HEK293 (cell line): ENCODE measurements at regions not wholly inside any gene's neighbourhood (a gene's known extent, or its start where the extent isn't known, plus 50 kb on each side); places are given as distances from the start of the nearest gene placed in this dataset.

ENCODE experiments used
- CTCF ChIA-PET: fragments of 350-600 bp; formaldehyde crosslinking; extraction: SDS; loops from one replicate; lab custom pipeline; 2021; ENCODE audit warnings: antibody characterized with exemption; lab: Yijun Ruan, JAX
- POLR2A ChIA-PET: fragments of 300-600 bp; formaldehyde crosslinking; extraction: SDS; loops from one replicate; lab custom pipeline; 2020; ENCODE audit warnings: antibody characterized with exemption, inconsistent platforms; lab: Yijun Ruan, JAX
- H3K27ac ChIP-seq: fragments of 200-500 bp; sonication (Bioruptor generic); 2 replicates; pipeline ENCODE4 v1.5.1; 2014; ENCODE audit warnings: low read depth, low read length, control low read depth, inconsistent platforms; ENCODE audit errors: extremely low read depth
- H3K36me3 ChIP-seq, 2 experiments: fragments of 200-500 bp in 1 of 2; sonication (Bioruptor generic) in 1 of 2; 1 replicate in 1 of 2; 2 replicates in 1 of 2; pipeline ENCODE4 v1.5.1; 2014 to 2017; ENCODE audit warnings: inconsistent platforms in 2 of 2, low read length in 2 of 2; ENCODE audit not compliant: control insufficient read depth in 2 of 2, insufficient read depth in 1 of 2
- H3K4me1 ChIP-seq: fragments of 200-500 bp; sonication (Bioruptor generic); 2 replicates; pipeline ENCODE4 v1.5.1; 2014; ENCODE audit warnings: mild to moderate bottlenecking, low read length, inconsistent platforms; ENCODE audit not compliant: control insufficient read depth, insufficient read depth
- H3K4me3 ChIP-seq: 2 replicates; pipeline ENCODE4 v1.5.1; 2011; ENCODE audit warnings: low read depth, mild to moderate bottlenecking, control low read depth, low read length, moderate library complexity
- H3K9me3 ChIP-seq: fragments of 200-500 bp; sonication (Bioruptor generic); 2 replicates; pipeline ENCODE4 v1.5.1; 2014; ENCODE audit warnings: low read depth, low read length, inconsistent platforms; ENCODE audit not compliant: control insufficient read depth, insufficient read depth
- GLI4 ChIP-seq: fragments of 450-650 bp; formaldehyde crosslinking; IDR thresholded peaks from 2 replicates; pipeline ENCODE4 v1.5.1; 2016; ENCODE audit warnings: missing biosample characterization, missing genetic modification characterization
- HIC1 ChIP-seq: fragments of 450-650 bp; formaldehyde crosslinking; IDR thresholded peaks from 2 replicates; pipeline ENCODE4 v1.5.1; 2016; ENCODE audit warnings: missing biosample characterization, missing genetic modification characterization
- MZF1 ChIP-seq: fragments of 450-650 bp; formaldehyde crosslinking; IDR thresholded peaks from 2 replicates; pipeline ENCODE4 v1.5.1; 2017; ENCODE audit warnings: missing biosample characterization, missing genetic modification characterization, borderline replicate concordance
- PATZ1 ChIP-seq: fragments of 450-650 bp; formaldehyde crosslinking; IDR thresholded peaks from 2 replicates; pipeline ENCODE4 v1.5.1; 2016; ENCODE audit warnings: missing biosample characterization, missing genetic modification characterization
- TCF7L2 ChIP-seq: IDR thresholded peaks from 2 replicates; pipeline ENCODE4 v1.6.1; 2011; ENCODE audit warnings: low read depth, mild to moderate bottlenecking, inconsistent platforms, low read length, moderate library complexity, borderline replicate concordance
- ZBTB44 ChIP-seq: fragments of 450-650 bp; IDR thresholded peaks from 2 replicates; pipeline ENCODE4 v1.5.1; 2018; ENCODE audit warnings: missing biosample characterization, mild to moderate bottlenecking, missing genetic modification characterization
- ZBTB8A ChIP-seq: fragments of 450-650 bp; formaldehyde crosslinking; IDR thresholded peaks from 2 replicates; pipeline ENCODE4 v1.5.1; 2016; ENCODE audit warnings: missing biosample characterization, missing genetic modification characterization
- ZNF140 ChIP-seq: fragments of 450-650 bp; formaldehyde crosslinking; IDR thresholded peaks from 2 replicates; pipeline ENCODE4 v1.5.1; 2016; ENCODE audit warnings: missing biosample characterization, missing genetic modification characterization
- ZNF148 ChIP-seq: fragments of 450-650 bp; formaldehyde crosslinking; IDR thresholded peaks from 2 replicates; pipeline ENCODE4 v1.5.0; 2017; ENCODE audit warnings: missing biosample characterization, missing genetic modification characterization, borderline replicate concordance
- ZNF155 ChIP-seq: fragments of 450-650 bp; formaldehyde crosslinking; IDR thresholded peaks from 2 replicates; pipeline ENCODE4 v1.5.1; 2016; ENCODE audit warnings: missing biosample characterization, missing genetic modification characterization
- ZNF488 ChIP-seq: fragments of 450-650 bp; formaldehyde crosslinking; IDR thresholded peaks from 2 replicates; pipeline ENCODE4 v1.5.1; 2016; ENCODE audit warnings: missing biosample characterization, missing genetic modification characterization
- ZNF514 ChIP-seq: fragments of 450-650 bp; formaldehyde crosslinking; IDR thresholded peaks from 2 replicates; pipeline ENCODE4 v1.5.1; 2016; ENCODE audit warnings: missing biosample characterization, missing genetic modification characterization
- ZNF776 ChIP-seq: fragments of 450-650 bp; formaldehyde crosslinking; IDR thresholded peaks from 2 replicates; pipeline ENCODE4 v1.5.0; 2017; ENCODE audit warnings: missing biosample characterization, missing genetic modification characterization, borderline replicate concordance
- ZNF791 ChIP-seq: fragments of 450-650 bp; formaldehyde crosslinking; IDR thresholded peaks from 2 replicates; pipeline ENCODE4 v1.5.1; 2016; ENCODE audit warnings: missing biosample characterization, missing genetic modification characterization
- ZNF843 ChIP-seq: fragments of 450-650 bp; formaldehyde crosslinking; IDR thresholded peaks from 2 replicates; pipeline ENCODE4 v1.5.1; 2016; ENCODE audit warnings: missing biosample characterization, missing genetic modification characterization
- ZSCAN30 ChIP-seq: fragments of 450-650 bp; IDR thresholded peaks from 2 replicates; pipeline ENCODE4 v1.5.1; 2018; ENCODE audit warnings: missing biosample characterization, mild to moderate bottlenecking, missing genetic modification characterization, moderate library complexity

- no peak for TF ChIP-seq ZSCAN30
- no peak for TF ChIP-seq ZBTB44 (tag by site-specific recombination)
- TF ChIP-seq ZNF776, result no peak
Measured at GRCh38 chr10:128568990-128569945, 443.0 kb upstream of the MKI67 start (continued).

GRCh38 chr10:128570319-128570995, 444.2 kb upstream of the MKI67 start:
- CTCF ChIA-PET, result interaction anchor here (0.6 to 1.2 kb wide), 4 partner anchors 23 to 464 kb away, joined by 3 read pairs; no protein-coding TSS in a partner anchor
- Histone ChIP-seq H3K27ac (no peak overlapping the region), H3K36me3 (no peaks in the 10 kb centered on the region), H3K9me3 (no peaks in the 10 kb centered on the region)
- POLR2A ChIA-PET, result no interaction called here
- TF ChIP-seq ZNF155 (tag by site-specific recombination) (no peak), ZNF514 (tag by site-specific recombination) (no peak), ZNF776 (no peak), TCF7L2 (no peak), ZNF843 (tag by site-specific recombination) (no peak), ZNF148 (no peak), ZNF488 (tag by site-specific recombination) (no peak)
- TF ChIP-seq, all 188 proteins: peak for 0
- H3K4me1 ChIP-seq, result no peaks in the 10 kb centered on the region
- H3K4me3 ChIP-seq, result no peak overlapping the region

GRCh38 chr10:128571071-128571470, 444.8 kb upstream of the MKI67 start:
- no peak for TF ChIP-seq ZNF791 (tag by site-specific recombination)
- no peak for TF ChIP-seq ZBTB8A (tag by site-specific recombination)
- H3K9me3 ChIP-seq, result no peaks in the 10 kb centered on the region
- ChIA-PET POLR2A (no interaction called here), CTCF (interaction anchor here (1.2 kb wide), 1 partner anchor 23 kb away, joined by 3 read pairs; no protein-coding TSS in a partner anchor)
- no peaks in the 10 kb centered on the region for H3K36me3 ChIP-seq
- no peak overlapping the region for H3K27ac ChIP-seq
- H3K4me3 ChIP-seq, result no peak overlapping the region
- H3K4me1 ChIP-seq, result no peaks in the 10 kb centered on the region

GRCh38 chr10:128571745-128572144, 445.5 kb upstream of the MKI67 start:
- H3K36me3 ChIP-seq, result no peaks in the 10 kb centered on the region
- H3K4me3 ChIP-seq, result no peak overlapping the region
- H3K27ac ChIP-seq, result no peak overlapping the region
- TF ChIP-seq MZF1 (tag by site-specific recombination), result peak; percentile 18; the same call in 1 of the 2 replicates
- TF ChIP-seq PATZ1 (tag by site-specific recombination), result no peak
- no peak for TF ChIP-seq ZNF140 (tag by site-specific recombination)
- TF ChIP-seq GLI4 (tag by site-specific recombination), result no peak
- no peak for TF ChIP-seq HIC1
- POLR2A ChIA-PET, result no interaction called here
- H3K4me1 ChIP-seq, result no peaks in the 10 kb centered on the region
- CTCF ChIA-PET, result interaction anchor here (0.6 to 1.2 kb wide), 2 partner anchors 22 to 437 kb away, joined by 3 read pairs; no protein-coding TSS in a partner anchor
- H3K9me3 ChIP-seq, result no peaks in the 10 kb centered on the region
